ENCODE measurements at regions not wholly inside any gene's neighbourhood (a gene's known extent, or its start where the extent isn't known, plus 50 kb on each side); places are given as distances from the start of the nearest gene placed in this dataset.
A peak's percentile ranks its signal among the peaks of the same experiment; 100 is the strongest.

DNA sequence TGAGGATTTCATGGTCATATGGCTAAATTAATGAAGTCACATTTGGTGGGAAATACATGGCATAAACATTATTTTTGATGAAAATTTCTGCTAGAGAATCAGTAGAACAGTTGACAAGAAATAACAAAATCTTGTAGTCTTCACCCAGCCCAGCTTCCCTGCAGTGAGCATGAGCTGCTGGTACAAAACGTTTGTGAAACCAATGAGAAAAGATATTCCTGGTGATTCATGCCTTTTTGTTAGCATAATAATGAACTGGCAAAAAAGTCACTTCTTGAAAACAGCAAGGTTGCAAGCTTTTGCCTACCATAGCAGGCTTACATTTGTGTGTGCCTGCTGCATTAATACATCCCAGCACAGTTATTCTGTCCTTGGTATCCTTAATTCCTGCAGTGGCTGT, 475.9 kb upstream of the HTR2A start:
- TF ChIP-seq, protein P1, sequence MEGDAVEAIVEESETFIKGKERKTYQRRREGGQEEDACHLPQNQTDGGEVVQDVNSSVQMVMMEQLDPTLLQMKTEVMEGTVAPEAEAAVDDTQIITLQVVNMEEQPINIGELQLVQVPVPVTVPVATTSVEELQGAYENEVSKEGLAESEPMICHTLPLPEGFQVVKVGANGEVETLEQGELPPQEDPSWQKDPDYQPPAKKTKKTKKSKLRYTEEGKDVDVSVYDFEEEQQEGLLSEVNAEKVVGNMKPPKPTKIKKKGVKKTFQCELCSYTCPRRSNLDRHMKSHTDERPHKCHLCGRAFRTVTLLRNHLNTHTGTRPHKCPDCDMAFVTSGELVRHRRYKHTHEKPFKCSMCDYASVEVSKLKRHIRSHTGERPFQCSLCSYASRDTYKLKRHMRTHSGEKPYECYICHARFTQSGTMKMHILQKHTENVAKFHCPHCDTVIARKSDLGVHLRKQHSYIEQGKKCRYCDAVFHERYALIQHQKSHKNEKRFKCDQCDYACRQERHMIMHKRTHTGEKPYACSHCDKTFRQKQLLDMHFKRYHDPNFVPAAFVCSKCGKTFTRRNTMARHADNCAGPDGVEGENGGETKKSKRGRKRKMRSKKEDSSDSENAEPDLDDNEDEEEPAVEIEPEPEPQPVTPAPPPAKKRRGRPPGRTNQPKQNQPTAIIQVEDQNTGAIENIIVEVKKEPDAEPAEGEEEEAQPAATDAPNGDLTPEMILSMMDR (IDR thresholded peaks at IDR 0.05; ENCODE audit: insufficient read depth, low read length, poor library complexity, severe bottlenecking): no peak
- H3K4me3 ChIP-seq (ENCODE audit: low read depth, low read length): no peak overlapping the region

GRCh38 chr13:47351798-47352197, 454.9 kb upstream of the HTR2A start:
- no peak for DNase-seq (ENCODE audit: low read depth)
- H3K36me3 ChIP-seq (ENCODE audit: control insufficient read depth, insufficient read depth, low read length): no peaks in the 10 kb centered on the region
- TF ChIP-seq, protein P1 (IDR thresholded peaks at IDR 0.05; ENCODE audit: insufficient read depth, low read length, poor library complexity, severe bottlenecking): no peak

More for the DNA sequence above, 475.9 kb upstream of the HTR2A start:
- H3K36me3 ChIP-seq (ENCODE audit: control insufficient read depth, insufficient read depth, low read length): no peaks in the 10 kb centered on the region
- no peaks in the 10 kb centered on the region for H3K27me3 ChIP-seq (ENCODE audit: control insufficient read depth, insufficient read depth, low read length)
- DNase-seq (ENCODE audit: low read depth): no peak

DNA sequence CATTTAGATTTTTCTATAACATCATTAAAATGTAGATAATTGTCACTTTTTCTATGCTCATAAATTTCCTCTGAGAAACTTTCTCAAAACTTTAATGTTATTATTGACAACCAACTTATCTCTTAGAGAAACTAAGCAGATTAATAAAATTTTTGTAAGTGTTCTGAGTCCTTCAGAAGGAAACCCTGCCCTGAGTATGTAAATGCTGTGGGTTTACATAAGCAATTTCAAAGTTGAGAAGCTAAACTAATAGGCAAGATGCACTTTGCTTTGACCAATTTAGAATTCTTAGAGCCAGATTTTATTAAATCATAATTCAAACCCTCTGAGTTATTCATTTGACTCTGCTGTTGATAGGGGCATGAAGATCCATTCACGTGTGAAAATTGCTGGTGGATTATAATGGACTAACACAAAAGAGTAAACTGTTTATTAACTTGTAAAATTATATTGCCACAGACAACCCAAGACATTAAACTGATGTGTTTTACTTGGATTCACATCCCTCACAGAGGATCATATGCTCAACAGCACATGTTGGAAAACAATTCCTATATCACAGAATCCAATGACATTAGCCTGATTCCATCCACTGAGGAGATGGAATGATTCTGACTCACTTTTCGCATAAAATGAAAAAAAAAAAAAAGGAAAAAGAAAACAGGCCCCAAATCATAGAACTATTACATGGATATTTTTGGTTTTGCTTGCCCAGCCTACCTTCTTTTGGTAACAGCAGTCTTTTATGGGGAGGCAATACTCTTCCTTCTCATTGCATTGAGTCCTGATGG, 453.7 kb upstream of the HTR2A start:
- no peak overlapping the region for H3K4me3 ChIP-seq (ENCODE audit: low read depth, low read length)
- TF ChIP-seq, protein P1 (IDR thresholded peaks at IDR 0.05; ENCODE audit: insufficient read depth, low read length, poor library complexity, severe bottlenecking): no peak
- H3K36me3 ChIP-seq (ENCODE audit: control insufficient read depth, insufficient read depth, low read length): no peaks in the 10 kb centered on the region
- no peak for DNase-seq (ENCODE audit: low read depth)
- H3K27me3 ChIP-seq (ENCODE audit: control insufficient read depth, insufficient read depth, low read length): no peaks in the 10 kb centered on the region

More at GRCh38 chr13:47351798-47352197, 454.9 kb upstream of the HTR2A start:
- Histone ChIP-seq H3K27me3 (ENCODE audit: control insufficient read depth, insufficient read depth, low read length) (no peaks in the 10 kb centered on the region), H3K4me3 (ENCODE audit: low read depth, low read length) (no peak overlapping the region)

GRCh38 chr13:47349211-47349610, 452.4 kb upstream of the HTR2A start:
- DNase-seq (ENCODE audit: low read depth): no peak
- TF ChIP-seq, protein P1 (IDR thresholded peaks at IDR 0.05; ENCODE audit: insufficient read depth, low read length, poor library complexity, severe bottlenecking): no peak

DNA sequence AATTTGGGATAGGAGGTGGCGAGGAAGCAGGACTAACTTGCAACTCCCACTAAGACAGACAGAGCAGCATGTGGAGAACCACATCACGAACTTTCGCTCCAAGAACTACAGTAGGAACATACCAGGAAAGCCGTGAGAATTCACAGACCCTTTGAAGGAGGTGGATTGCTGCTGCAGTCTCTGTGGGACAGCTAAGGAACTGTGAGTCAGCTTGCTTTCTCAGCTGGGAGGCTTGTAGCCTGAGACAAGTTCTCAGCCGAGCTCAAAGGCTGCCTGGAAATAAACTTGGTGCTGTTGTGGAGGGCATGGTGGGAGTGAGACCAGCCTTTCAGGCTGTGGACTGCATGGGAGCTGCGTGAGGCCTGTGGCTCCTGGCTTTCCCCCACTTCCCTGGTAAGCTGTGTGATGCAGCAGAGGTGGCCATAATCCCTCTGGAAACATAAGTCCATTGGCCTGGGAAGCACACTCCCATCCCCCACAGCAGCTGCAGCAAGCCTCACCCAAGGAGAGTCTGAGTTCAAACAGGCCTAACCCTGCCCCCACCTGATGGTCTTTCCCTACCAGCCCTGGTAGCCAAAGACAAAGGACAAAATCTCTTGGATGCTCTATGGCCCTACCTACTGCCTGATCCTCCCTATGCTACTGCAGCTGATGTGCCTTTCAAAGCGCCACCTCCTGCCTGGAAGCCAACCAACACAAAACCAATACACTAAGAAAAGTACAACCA, 441.1 kb upstream of the HTR2A start:
- Histone ChIP-seq H3K4me3 (ENCODE audit: low read depth, low read length) (no peak overlapping the region), H3K27me3 (ENCODE audit: control insufficient read depth, insufficient read depth, low read length) (no peaks in the 10 kb centered on the region), H3K36me3 (ENCODE audit: control insufficient read depth, insufficient read depth, low read length) (no peaks in the 10 kb centered on the region)
- TF ChIP-seq, protein P1 (IDR thresholded peaks at IDR 0.05; ENCODE audit: insufficient read depth, low read length, poor library complexity, severe bottlenecking): no peak
- peak; percentile 43 for DNase-seq (ENCODE audit: low read depth)

More at GRCh38 chr13:47349211-47349610, 452.4 kb upstream of the HTR2A start:
- H3K4me3 ChIP-seq (ENCODE audit: low read depth, low read length): no peak overlapping the region
- H3K27me3 ChIP-seq (ENCODE audit: control insufficient read depth, insufficient read depth, low read length): no peaks in the 10 kb centered on the region
- no peaks in the 10 kb centered on the region for H3K36me3 ChIP-seq (ENCODE audit: control insufficient read depth, insufficient read depth, low read length)

Data from kidney epithelial cell (primary cell).